Osteoblast (primary cell): ENCODE measurements at regions not wholly inside any gene's neighbourhood (a gene's known extent, or its start where the extent isn't known, plus 50 kb on each side); places are given as distances from the start of the nearest gene placed in this dataset.

Experiments
- DNase-seq: peaks from one replicate; pipeline ENCODE4 v3.0.0; 2011; ENCODE audit warnings: low spot score, mixed read lengths; ENCODE audit not compliant: insufficient read length; ENCODE audit errors: missing footprints
- H2AFZ ChIP-seq: 2 replicates; pipeline ENCODE4 v1.6.0; 2011; ENCODE audit warnings: mild to moderate bottlenecking, low read length
- H3K27ac ChIP-seq: 2 replicates; pipeline ENCODE4 v1.5.1; 2011; ENCODE audit warnings: mild to moderate bottlenecking, low read depth, low read length, moderate library complexity
- H3K27me3 ChIP-seq: 2 replicates; pipeline ENCODE4 v1.6.0; 2012; ENCODE audit warnings: mild to moderate bottlenecking, control low read depth, inconsistent platforms, low read length, moderate library complexity; ENCODE audit not compliant: insufficient read depth
- H3K36me3 ChIP-seq: 2 replicates; pipeline ENCODE4 v1.5.1; 2011; ENCODE audit warnings: mild to moderate bottlenecking, low read length, control low read depth, moderate library complexity; ENCODE audit not compliant: insufficient read depth
- H3K4me1 ChIP-seq: 2 replicates; pipeline ENCODE4 v1.5.1; 2011; ENCODE audit warnings: mild to moderate bottlenecking, low read length, control low read depth, moderate library complexity; ENCODE audit not compliant: insufficient read depth
- H3K4me2 ChIP-seq: 2 replicates; pipeline ENCODE4 v1.6.0; 2011; ENCODE audit warnings: mild to moderate bottlenecking, low read length; ENCODE audit not compliant: insufficient read depth
- H3K4me3 ChIP-seq: fragments of 200-600 bp; sonication (generic); 3 replicates; pipeline ENCODE4 v1.5.1; 2012; ENCODE audit warnings: mild to moderate bottlenecking, low read length, inconsistent platforms; ENCODE audit not compliant: insufficient read depth
- H3K79me2 ChIP-seq: 2 replicates; pipeline ENCODE4 v1.6.0; 2012; ENCODE audit warnings: mild to moderate bottlenecking, low read length, control low read depth, inconsistent platforms; ENCODE audit not compliant: insufficient read depth
- H3K9me3 ChIP-seq: 2 replicates; pipeline ENCODE4 v1.5.1; 2011; ENCODE audit warnings: low read depth, low read length, control low read depth
- H4K20me1 ChIP-seq: 2 replicates; pipeline ENCODE4 v1.6.0; 2012; ENCODE audit warnings: mild to moderate bottlenecking, low read length, control low read depth; ENCODE audit not compliant: insufficient read depth
- TF ChIP-seq, protein P1 (sequence below): IDR thresholded peaks from 2 replicates; pipeline ENCODE4 v1.5.1; 2011; ENCODE audit warnings: mild to moderate bottlenecking, low read depth, low read length, moderate library complexity; ENCODE audit errors: extremely low read depth

DNA sequence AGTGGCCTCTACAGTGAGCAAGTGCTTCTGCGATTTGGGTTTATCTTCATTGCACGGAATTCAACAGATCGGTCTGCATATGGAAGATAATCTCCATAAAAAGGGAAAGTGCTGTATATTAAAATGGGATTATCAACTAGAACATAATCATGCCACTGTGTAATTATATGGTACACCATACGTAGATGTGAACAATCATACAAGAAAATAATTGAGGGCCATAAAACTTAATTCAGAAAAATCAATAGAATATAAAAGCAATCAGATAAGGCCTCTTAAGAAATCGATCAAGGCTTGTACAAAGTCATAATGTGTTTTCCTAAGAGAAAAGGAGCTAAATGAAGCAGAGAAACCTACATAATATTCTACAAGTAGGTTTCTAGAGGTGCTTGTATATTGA, 157.5 kb upstream of the MGMT start:
- no peaks in the 10 kb centered on the region for H3K27me3 ChIP-seq
- H3K4me1 ChIP-seq: no peaks in the 10 kb centered on the region
- H3K36me3 ChIP-seq: no peaks in the 10 kb centered on the region
- DNase-seq: no peak
- H3K9me3 ChIP-seq: no peaks in the 10 kb centered on the region
- no peak overlapping the region for H3K4me2 ChIP-seq
- H3K79me2 ChIP-seq: no peaks in the 10 kb centered on the region
- H3K4me3 ChIP-seq: no peak overlapping the region
- no peak overlapping the region for H3K27ac ChIP-seq
- TF ChIP-seq, protein P1, sequence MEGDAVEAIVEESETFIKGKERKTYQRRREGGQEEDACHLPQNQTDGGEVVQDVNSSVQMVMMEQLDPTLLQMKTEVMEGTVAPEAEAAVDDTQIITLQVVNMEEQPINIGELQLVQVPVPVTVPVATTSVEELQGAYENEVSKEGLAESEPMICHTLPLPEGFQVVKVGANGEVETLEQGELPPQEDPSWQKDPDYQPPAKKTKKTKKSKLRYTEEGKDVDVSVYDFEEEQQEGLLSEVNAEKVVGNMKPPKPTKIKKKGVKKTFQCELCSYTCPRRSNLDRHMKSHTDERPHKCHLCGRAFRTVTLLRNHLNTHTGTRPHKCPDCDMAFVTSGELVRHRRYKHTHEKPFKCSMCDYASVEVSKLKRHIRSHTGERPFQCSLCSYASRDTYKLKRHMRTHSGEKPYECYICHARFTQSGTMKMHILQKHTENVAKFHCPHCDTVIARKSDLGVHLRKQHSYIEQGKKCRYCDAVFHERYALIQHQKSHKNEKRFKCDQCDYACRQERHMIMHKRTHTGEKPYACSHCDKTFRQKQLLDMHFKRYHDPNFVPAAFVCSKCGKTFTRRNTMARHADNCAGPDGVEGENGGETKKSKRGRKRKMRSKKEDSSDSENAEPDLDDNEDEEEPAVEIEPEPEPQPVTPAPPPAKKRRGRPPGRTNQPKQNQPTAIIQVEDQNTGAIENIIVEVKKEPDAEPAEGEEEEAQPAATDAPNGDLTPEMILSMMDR: no peak
- H4K20me1 ChIP-seq: no peaks in the 10 kb centered on the region
- H2AFZ ChIP-seq: no peak overlapping the region

DNA sequence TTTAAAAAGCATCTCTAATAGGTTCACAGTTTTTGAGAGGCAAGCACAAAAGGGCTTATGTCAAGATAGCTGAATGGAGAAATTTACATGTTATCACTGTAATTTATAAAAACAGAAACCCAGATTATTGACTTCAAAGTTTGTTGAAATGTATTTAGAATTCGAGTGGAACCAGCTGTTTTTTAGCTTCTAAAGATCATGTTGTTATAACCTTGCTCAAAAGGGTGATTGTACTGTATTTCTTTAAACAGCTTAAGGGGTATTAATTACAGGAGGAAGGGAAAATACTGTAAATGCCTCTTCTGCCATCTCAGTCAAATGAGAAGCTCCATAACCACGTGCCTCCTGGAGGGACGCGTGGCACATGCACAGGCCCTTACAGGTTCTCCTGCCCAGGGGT, 156.2 kb upstream of the MGMT start:
- no peaks in the 10 kb centered on the region for H3K4me1 ChIP-seq
- H3K79me2 ChIP-seq: no peaks in the 10 kb centered on the region
- H3K4me2 ChIP-seq: no peak overlapping the region
- H3K36me3 ChIP-seq: no peaks in the 10 kb centered on the region
- no peak for DNase-seq
- no peak overlapping the region for H2AFZ ChIP-seq
- H4K20me1 ChIP-seq: no peaks in the 10 kb centered on the region
- no peak overlapping the region for H3K27ac ChIP-seq
- TF ChIP-seq, protein P1: no peak
- H3K27me3 ChIP-seq: no peaks in the 10 kb centered on the region
- no peaks in the 10 kb centered on the region for H3K9me3 ChIP-seq
- H3K4me3 ChIP-seq: no peak overlapping the region

DNA sequence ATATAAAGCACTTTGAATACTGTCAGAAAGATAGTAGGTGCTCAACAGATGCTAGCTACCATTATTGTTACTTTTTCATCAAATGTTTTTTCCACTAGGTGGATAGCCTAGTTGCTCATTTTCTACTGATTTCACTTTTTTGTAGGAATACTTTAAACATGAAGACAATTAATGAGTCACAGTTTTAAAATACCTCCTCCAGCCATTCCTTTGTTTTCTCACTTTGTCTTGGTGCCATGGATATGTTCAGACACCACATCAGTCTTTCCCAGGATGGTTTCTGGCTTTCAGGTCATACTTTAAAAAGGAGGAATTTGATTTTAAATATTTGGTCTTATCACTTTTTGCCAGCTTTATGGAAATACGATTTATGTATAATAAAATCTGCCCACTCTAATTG, 147.1 kb upstream of the MGMT start:
- Histone ChIP-seq H3K4me1 (no peaks in the 10 kb centered on the region), H3K9me3 (peaks cover 6% of the 10 kb centered on the region), H3K4me2 (no peak overlapping the region), H3K36me3 (no peaks in the 10 kb centered on the region), H4K20me1 (no peaks in the 10 kb centered on the region), H3K27ac (no peak overlapping the region), H3K27me3 (no peaks in the 10 kb centered on the region), H3K79me2 (no peaks in the 10 kb centered on the region), H3K4me3 (no peak overlapping the region), H2AFZ (no peak overlapping the region)
- DNase-seq: no peak
- TF ChIP-seq, protein P1: no peak

DNA sequence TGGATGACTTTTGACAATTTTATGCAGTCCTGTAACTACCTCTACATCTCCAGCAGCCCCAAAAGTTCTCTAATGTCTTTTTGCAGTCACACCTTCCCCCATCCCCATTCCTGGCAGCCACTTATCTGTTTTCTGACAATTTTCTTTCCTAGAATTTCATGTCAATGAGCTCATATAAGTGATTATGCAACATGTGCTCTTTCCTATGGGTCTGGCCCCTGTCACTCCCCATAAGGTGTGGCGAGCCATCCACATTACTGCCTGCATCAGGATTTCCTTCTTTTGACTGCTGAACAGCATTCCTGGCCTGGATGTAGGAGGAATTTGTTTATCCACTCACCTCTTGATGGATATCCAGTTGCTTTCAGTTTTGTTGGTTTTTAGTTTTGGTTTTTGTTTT, 146.7 kb upstream of the MGMT start:
- Histone ChIP-seq H3K9me3 (peaks cover 6% of the 10 kb centered on the region), H3K4me1 (no peaks in the 10 kb centered on the region), H3K36me3 (no peaks in the 10 kb centered on the region), H4K20me1 (no peaks in the 10 kb centered on the region), H3K4me3 (no peak overlapping the region), H3K4me2 (no peak overlapping the region), H2AFZ (no peak overlapping the region), H3K27me3 (no peaks in the 10 kb centered on the region), H3K79me2 (no peaks in the 10 kb centered on the region), H3K27ac (no peak overlapping the region)
- no peak for DNase-seq
- TF ChIP-seq, protein P1: no peak
